ENCODE measurements at regions not wholly inside any gene's neighbourhood (a gene's known extent, or its start where the extent isn't known, plus 50 kb on each side); places are given as distances from the start of the nearest gene placed in this dataset.

GRCh38 chr5:101455851-101456250, 552.8 kb upstream of the ST8SIA4 start:
- no peak for TF ChIP-seq EZH2 (IDR thresholded peaks at IDR 0.05; ENCODE audit: low read length, unreplicated experiment)
- TF ChIP-seq CTCF (conservative IDR thresholded peaks at IDR 0.05; ENCODE audit: low read depth, low read length) = no peak

All from PC-3 (cell line).